ENCODE measurements at regions not wholly inside any gene's neighbourhood (a gene's known extent, or its start where the extent isn't known, plus 50 kb on each side); places are given as distances from the start of the nearest gene placed in this dataset.

DNA sequence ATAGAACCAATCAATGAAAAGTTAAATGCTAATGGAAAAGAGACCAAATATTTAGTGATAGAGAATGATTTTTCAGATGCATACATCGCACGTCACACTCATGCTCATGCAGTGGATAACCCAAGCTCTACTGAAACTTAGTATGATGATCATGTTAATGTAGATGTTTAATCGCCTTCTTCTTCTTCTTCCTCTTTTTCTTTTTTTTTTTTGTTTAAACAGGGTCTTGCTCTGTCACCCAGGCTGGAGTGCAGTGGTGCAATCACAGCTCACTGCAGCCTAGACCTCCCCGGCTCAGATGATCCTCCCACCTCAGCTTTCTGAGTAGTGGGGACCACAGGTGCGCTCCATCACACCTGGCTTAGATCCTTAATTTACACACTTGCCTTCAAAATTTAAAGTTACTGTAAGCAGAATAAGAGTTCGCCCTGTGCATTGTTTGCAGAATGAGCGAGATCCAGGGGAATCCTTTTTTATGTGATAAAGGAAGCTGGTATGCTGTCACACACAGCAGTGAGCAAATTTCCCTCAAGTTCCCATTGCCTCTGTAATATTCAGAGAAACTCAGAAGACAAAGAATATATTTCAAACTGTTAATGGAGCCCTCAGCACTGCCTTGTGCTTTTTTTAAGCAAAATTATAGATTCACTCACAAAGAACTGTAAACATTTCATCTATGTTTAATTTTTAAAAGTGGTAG, 194.2 kb upstream of the SGK1 start:
- Mint-ChIP-seq H3K27me3 (ENCODE audit: unreplicated experiment) (no peaks in the 10 kb centered on the region), H3K9me3 (ENCODE audit: unreplicated experiment) (no peaks in the 10 kb centered on the region), H3K4me1 (ENCODE audit: low read depth, unreplicated experiment) (no peaks in the 10 kb centered on the region), H3K4me3 (ENCODE audit: unreplicated experiment) (no peak overlapping the region), H3K27ac (ENCODE audit: unreplicated experiment) (no peak overlapping the region), H3K36me3 (ENCODE audit: unreplicated experiment) (no peaks in the 10 kb centered on the region)
- TF ChIP-seq, protein P1, sequence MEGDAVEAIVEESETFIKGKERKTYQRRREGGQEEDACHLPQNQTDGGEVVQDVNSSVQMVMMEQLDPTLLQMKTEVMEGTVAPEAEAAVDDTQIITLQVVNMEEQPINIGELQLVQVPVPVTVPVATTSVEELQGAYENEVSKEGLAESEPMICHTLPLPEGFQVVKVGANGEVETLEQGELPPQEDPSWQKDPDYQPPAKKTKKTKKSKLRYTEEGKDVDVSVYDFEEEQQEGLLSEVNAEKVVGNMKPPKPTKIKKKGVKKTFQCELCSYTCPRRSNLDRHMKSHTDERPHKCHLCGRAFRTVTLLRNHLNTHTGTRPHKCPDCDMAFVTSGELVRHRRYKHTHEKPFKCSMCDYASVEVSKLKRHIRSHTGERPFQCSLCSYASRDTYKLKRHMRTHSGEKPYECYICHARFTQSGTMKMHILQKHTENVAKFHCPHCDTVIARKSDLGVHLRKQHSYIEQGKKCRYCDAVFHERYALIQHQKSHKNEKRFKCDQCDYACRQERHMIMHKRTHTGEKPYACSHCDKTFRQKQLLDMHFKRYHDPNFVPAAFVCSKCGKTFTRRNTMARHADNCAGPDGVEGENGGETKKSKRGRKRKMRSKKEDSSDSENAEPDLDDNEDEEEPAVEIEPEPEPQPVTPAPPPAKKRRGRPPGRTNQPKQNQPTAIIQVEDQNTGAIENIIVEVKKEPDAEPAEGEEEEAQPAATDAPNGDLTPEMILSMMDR (IDR thresholded peaks at IDR 0.05; ENCODE audit: partially characterized antibody, unreplicated experiment), result no peak
- no peak for DNase-seq

DNA sequence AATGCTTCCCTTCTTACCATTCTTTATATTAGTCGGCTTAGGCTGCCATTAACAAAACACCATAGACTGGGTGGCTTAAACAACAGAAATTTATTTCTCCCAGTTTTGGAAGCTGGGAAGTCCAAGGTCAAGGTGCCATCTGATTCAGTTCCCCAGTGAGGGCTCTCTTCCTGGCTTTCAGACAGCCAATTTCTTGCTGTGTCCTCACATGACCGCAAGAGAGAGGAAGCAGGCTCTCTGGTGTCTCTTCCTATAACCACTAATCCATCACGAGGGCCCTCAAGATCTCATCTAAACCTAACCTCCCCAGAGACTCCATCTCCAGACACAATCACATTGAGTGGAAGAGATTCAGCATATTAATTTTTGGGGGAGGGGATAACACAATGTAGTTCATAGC, 193.0 kb upstream of the SGK1 start:
- no peak overlapping the region for H3K4me3 Mint-ChIP-seq (ENCODE audit: unreplicated experiment)
- no peaks in the 10 kb centered on the region for H3K4me1 Mint-ChIP-seq (ENCODE audit: low read depth, unreplicated experiment)
- no peaks in the 10 kb centered on the region for H3K9me3 Mint-ChIP-seq (ENCODE audit: unreplicated experiment)
- H3K36me3 Mint-ChIP-seq (ENCODE audit: unreplicated experiment), result no peaks in the 10 kb centered on the region
- DNase-seq, result no peak
- no peaks in the 10 kb centered on the region for H3K27me3 Mint-ChIP-seq (ENCODE audit: unreplicated experiment)
- no peak overlapping the region for H3K27ac Mint-ChIP-seq (ENCODE audit: unreplicated experiment)
- TF ChIP-seq, protein P1 (IDR thresholded peaks at IDR 0.05; ENCODE audit: partially characterized antibody, unreplicated experiment), result no peak

DNA sequence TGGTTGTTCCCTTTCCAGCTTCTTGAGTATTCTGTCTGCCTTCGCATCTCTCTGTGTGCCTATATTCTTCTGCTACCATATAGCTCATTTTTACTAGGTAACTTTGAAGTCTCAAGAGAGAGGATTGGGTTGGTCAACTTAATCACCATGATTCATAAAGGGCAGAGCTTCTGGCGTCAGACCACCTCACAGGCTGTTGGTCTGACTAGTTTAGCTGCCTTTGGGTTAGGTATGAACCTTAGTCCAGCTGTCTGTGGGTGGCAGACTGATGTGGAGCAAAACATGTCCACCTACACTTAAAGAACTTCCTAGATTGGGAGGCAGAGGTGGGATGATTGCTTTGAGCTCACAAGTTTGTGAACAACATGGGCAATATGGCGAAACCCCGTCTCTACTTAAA, 192.2 kb upstream of the SGK1 start:
- Mint-ChIP-seq H3K27me3 (ENCODE audit: unreplicated experiment) (no peaks in the 10 kb centered on the region), H3K4me1 (ENCODE audit: low read depth, unreplicated experiment) (no peaks in the 10 kb centered on the region), H3K9me3 (ENCODE audit: unreplicated experiment) (no peaks in the 10 kb centered on the region), H3K4me3 (ENCODE audit: unreplicated experiment) (no peak overlapping the region), H3K36me3 (ENCODE audit: unreplicated experiment) (no peaks in the 10 kb centered on the region), H3K27ac (ENCODE audit: unreplicated experiment) (no peak overlapping the region)
- DNase-seq, result no peak
- TF ChIP-seq, protein P1 (IDR thresholded peaks at IDR 0.05; ENCODE audit: partially characterized antibody, unreplicated experiment), result no peak

DNA sequence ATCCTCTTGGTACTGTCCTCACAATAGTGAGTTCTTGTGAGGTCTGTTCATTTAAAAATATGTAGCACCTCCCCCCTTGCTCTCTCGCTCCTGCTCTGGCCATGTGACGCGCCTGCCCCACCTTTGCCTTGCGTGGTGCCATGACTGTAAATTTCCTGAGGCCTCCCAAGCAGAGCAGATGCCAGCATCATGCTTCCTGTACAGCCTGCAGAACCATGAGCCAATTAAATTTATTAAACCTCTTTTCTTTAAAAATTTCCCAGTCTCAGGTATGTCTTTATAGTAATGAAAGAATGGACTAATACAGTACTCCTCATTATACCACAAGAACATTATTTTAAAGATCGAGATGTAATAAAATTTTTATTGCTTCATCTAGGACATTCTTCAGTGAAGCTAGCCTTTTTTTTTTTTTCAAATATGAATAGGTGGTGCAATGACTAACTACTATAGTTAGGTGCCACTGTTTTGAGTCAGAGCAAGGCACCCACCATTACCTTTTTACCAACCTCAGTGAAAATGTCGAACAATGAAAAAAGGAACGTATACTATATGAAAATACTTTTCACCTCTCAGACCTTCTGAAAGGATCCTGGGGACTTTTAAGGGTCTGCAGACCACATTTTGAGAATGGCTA, 191.1 kb upstream of the SGK1 start:
- Mint-ChIP-seq H3K27ac (ENCODE audit: unreplicated experiment) (no peak overlapping the region), H3K36me3 (ENCODE audit: unreplicated experiment) (no peaks in the 10 kb centered on the region), H3K4me3 (ENCODE audit: unreplicated experiment) (no peak overlapping the region), H3K27me3 (ENCODE audit: unreplicated experiment) (no peaks in the 10 kb centered on the region), H3K4me1 (ENCODE audit: low read depth, unreplicated experiment) (no peaks in the 10 kb centered on the region), H3K9me3 (ENCODE audit: unreplicated experiment) (no peaks in the 10 kb centered on the region)
- no peak for DNase-seq
- TF ChIP-seq, protein P1 (IDR thresholded peaks at IDR 0.05; ENCODE audit: partially characterized antibody, unreplicated experiment), result no peak

DNA sequence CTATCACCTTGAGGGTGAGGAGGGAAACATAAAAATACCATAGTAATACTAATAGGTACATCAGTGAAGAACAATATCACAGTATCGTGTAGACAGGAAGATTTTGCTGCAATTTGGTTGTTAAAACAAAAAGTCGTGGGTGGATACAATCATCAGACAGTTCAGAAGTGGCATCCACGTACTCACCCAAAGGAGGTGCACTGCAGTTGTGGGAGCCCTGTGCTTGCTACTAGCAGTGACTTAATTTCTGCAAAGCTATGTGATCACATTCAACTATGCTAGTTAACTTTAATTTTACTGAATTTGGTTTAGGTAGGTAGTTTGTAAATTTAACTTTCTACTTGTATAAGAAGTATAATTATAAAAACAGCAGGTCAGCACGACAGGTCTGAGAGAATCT, 188.2 kb upstream of the SGK1 start:
- TF ChIP-seq, protein P1 (IDR thresholded peaks at IDR 0.05; ENCODE audit: partially characterized antibody, unreplicated experiment), result no peak
- Mint-ChIP-seq H3K36me3 (ENCODE audit: unreplicated experiment) (no peaks in the 10 kb centered on the region), H3K4me1 (ENCODE audit: low read depth, unreplicated experiment) (no peaks in the 10 kb centered on the region), H3K4me3 (ENCODE audit: unreplicated experiment) (no peak overlapping the region), H3K9me3 (ENCODE audit: unreplicated experiment) (no peaks in the 10 kb centered on the region), H3K27ac (ENCODE audit: unreplicated experiment) (no peak overlapping the region), H3K27me3 (ENCODE audit: unreplicated experiment) (no peaks in the 10 kb centered on the region)
- DNase-seq, result no peak

All from glutamatergic neuron (in vitro differentiated cells).